Fibroblast of villous mesenchyme (primary cell): ENCODE measurements at regions not wholly inside any gene's neighbourhood (a gene's known extent, or its start where the extent isn't known, plus 50 kb on each side); places are given as distances from the start of the nearest gene placed in this dataset.

Experiments used
- DNase-seq: peaks from one replicate; pipeline ENCODE4 v3.0.0-alpha.2; 2010; ENCODE audit warnings: low read depth
- H3K4me3 ChIP-seq: 2 replicates; pipeline ENCODE4 v1.5.1; 2011; ENCODE audit warnings: low read depth, mild to moderate bottlenecking, low read length
- TF ChIP-seq, protein P1 (sequence below): IDR thresholded peaks from 2 replicates; pipeline ENCODE4 v1.5.1; 2012; ENCODE audit warnings: low read depth, mild to moderate bottlenecking, low read length; ENCODE audit not compliant: insufficient read depth

DNA sequence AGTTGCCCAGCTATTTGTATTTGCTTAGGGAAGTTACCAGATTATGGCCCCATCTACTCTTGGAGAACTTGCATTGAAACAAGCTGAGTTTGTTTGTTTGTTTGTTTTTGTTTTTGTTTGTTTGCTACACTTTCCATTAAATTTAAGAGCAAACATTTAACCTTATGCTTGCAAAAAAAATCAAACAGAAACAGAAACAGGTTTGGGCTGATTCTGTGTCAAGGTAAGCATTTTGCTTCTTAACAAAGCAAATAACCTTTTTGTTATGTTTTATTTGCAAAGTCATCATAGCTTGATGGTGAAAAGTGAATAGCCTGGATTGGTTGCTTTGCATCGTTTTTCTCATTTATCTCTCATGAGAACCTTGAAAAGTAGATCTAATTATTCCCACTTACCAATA, 531.8 kb downstream of the EFNB2 start:
- no peak for DNase-seq
- TF ChIP-seq, protein P1, sequence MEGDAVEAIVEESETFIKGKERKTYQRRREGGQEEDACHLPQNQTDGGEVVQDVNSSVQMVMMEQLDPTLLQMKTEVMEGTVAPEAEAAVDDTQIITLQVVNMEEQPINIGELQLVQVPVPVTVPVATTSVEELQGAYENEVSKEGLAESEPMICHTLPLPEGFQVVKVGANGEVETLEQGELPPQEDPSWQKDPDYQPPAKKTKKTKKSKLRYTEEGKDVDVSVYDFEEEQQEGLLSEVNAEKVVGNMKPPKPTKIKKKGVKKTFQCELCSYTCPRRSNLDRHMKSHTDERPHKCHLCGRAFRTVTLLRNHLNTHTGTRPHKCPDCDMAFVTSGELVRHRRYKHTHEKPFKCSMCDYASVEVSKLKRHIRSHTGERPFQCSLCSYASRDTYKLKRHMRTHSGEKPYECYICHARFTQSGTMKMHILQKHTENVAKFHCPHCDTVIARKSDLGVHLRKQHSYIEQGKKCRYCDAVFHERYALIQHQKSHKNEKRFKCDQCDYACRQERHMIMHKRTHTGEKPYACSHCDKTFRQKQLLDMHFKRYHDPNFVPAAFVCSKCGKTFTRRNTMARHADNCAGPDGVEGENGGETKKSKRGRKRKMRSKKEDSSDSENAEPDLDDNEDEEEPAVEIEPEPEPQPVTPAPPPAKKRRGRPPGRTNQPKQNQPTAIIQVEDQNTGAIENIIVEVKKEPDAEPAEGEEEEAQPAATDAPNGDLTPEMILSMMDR: no peak
- H3K4me3 ChIP-seq: no peak overlapping the region

DNA sequence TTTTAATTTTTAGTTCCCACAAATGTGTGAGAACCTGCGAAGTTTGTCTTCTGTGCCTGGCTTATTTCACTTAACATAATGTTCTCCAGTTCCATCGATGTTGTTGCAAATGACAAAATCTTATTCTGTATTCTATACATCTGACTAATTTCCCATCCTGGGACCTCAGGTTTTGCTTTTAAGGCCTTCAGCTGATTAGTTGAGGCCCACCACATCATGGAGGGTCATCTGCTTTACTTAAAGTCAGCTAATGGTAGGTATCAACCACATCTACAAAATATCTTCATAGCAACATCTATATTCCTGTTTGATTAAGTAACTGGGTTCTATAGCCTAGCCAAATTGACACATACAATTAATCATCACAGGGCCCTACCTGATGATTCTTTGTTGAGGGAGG, 534.0 kb downstream of the EFNB2 start:
- H3K4me3 ChIP-seq: no peak overlapping the region
- DNase-seq: no peak
- TF ChIP-seq, protein P1: no peak

DNA sequence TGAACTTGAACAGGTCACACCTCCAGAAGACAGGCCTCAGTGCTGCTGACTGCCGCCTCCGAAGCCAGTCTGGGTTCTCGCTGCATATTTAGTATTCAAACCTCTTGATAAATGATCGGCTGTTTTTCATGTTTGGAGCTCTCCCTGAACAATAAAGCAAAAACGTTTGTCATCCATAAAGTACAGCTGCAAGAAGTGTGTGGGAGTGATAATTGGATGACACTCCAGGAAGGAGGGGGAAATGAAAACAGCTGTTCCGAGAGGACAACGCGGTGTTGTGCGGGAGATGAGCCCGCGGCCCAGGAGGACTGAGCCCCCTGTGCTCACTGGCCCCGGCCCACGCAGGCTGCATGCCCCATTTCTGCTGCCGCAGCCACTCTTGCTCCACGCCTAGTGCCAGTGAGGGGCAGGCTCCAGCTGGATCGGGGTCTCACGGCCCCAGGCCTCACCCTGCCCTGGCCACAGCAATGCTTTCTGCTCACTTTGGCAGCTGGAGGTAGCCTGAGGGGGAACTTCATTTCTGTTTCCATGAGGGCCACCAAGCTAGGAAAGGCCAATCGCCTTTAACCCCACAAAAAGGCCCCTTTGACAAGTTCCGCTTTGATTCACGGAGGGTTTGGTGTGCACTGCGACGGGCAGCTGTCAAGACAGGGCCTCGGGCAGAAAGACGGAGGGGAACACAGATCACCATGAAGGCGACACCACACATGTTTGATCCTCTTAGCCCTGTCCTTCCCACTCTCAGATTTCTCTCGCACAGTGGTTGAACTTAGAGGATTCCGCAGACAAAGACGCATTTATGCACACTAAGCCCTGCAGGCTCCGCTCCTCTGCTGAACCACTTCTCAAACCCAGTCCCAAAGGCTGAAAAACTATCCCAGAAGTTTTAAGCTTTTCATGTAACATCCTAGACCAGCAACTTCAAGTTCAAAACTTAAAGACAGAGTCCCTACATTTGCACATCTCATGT, 537.6 kb downstream of the EFNB2 start:
- peak; percentile 37 for DNase-seq
- TF ChIP-seq, protein P1: no peak
- no peak overlapping the region for H3K4me3 ChIP-seq

DNA sequence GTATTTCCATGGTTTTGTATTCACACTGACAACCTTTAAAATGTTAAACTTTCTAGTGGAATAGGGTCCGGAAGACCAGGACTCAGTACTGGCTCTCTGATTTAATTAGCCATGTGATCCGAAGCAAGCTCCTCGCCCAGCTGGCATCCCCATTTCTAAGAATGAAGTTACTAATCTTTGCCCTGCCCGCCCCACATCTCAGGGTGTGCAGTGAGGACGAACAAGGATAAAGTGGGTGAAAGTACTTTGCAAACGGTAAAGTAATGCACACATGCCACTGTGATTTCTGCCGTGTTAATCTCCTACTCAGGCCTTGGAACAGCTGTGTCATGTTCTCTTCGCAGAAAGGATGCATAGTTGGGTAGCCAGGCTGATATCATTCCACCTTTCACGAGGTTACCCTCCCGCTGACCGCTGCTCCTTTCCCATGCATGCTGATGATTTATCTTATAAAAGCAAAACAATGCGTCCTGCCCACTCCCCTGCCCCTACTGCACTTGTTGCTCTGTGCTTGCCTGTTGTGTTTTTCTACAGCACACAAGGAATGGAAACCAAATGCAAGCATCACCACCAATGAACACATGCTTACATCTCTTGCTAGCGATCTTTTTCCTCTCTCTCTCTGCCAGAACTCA, 539.0 kb downstream of the EFNB2 start:
- TF ChIP-seq, protein P1: no peak
- no peak for DNase-seq

DNA sequence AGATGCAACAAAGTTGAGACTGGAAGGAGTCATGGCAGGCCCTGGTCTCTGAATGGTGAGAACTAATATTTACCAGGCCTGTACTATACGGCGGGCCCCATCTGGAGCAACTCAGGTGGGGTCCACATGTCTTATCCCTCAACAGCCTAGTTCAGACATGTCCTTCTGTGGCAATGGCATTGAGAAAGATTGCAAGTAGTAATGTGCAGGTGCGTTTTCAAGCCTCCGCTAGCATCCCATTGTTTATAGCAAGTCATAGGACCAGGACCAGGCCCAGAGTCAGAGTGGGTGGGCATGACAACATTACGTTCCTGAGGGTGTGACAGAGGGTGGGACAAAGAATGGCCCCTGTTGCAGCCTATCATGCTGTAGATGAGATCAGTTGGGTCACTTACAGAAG, 541.1 kb downstream of the EFNB2 start:
- TF ChIP-seq, protein P1: no peak
- no peak for DNase-seq
- H3K4me3 ChIP-seq: no peak overlapping the region

More for the DNA sequence above, 539.0 kb downstream of the EFNB2 start:
- H3K4me3 ChIP-seq: no peak overlapping the region

DNA sequence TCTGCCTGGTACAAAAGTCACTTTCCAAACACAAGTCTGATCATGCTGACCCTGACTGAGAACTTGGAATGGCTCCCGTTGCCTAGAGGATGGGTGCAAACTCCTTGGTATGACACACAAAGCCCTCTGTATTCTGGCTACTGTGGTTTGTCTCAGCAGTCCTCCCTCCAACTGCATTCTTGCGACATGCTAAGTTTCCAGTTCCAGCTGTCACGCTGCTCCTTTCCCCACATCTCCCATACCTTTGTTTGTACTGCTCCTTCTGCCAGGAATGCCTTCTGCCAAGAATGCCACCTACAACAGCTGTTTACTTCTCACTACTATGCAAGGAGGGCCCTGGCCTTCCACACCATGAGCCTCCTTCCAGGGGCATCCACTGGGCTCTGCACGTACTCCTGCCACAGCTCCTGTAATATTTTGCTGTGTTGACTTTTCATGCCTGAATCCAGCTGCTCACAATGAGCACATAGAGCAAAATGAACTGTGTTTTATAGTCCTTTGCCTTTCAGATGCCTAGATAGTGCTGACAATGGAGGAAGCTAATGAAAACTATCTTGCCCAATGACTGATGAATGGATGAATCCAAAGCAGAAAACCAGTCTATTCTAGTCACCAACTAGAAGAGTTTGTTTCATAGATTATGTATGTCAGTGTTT, 543.7 kb downstream of the EFNB2 start:
- DNase-seq: peak; percentile 41
- TF ChIP-seq, protein P1: no peak
- no peak overlapping the region for H3K4me3 ChIP-seq
